ENCODE measurements at regions not wholly inside any gene's neighbourhood (a gene's known extent, or its start where the extent isn't known, plus 50 kb on each side); places are given as distances from the start of the nearest gene placed in this dataset.
A peak's percentile ranks its signal among the peaks of the same experiment; 100 is the strongest.

GRCh38 chr3:152195206-152195605 is 73.5 kb upstream of the MBNL1 start:
- no peak overlapping the region for H3K4me3 ChIP-seq (ENCODE audit: control insufficient read depth, low read depth, low read length)
- no peak for DNase-seq (ENCODE audit: low read depth)
- TF ChIP-seq, protein P1, sequence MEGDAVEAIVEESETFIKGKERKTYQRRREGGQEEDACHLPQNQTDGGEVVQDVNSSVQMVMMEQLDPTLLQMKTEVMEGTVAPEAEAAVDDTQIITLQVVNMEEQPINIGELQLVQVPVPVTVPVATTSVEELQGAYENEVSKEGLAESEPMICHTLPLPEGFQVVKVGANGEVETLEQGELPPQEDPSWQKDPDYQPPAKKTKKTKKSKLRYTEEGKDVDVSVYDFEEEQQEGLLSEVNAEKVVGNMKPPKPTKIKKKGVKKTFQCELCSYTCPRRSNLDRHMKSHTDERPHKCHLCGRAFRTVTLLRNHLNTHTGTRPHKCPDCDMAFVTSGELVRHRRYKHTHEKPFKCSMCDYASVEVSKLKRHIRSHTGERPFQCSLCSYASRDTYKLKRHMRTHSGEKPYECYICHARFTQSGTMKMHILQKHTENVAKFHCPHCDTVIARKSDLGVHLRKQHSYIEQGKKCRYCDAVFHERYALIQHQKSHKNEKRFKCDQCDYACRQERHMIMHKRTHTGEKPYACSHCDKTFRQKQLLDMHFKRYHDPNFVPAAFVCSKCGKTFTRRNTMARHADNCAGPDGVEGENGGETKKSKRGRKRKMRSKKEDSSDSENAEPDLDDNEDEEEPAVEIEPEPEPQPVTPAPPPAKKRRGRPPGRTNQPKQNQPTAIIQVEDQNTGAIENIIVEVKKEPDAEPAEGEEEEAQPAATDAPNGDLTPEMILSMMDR (conservative IDR thresholded peaks at IDR 0.05; ENCODE audit: control insufficient read depth, insufficient read depth, low read depth, low read length): no peak

GRCh38 chr3:152196782-152197181 is 71.9 kb upstream of the MBNL1 start:
- TF ChIP-seq, protein P1 (conservative IDR thresholded peaks at IDR 0.05; ENCODE audit: control insufficient read depth, insufficient read depth, low read depth, low read length): no peak
- no peak overlapping the region for H3K4me3 ChIP-seq (ENCODE audit: control insufficient read depth, low read depth, low read length)
- DNase-seq (ENCODE audit: low read depth): no peak

DNA sequence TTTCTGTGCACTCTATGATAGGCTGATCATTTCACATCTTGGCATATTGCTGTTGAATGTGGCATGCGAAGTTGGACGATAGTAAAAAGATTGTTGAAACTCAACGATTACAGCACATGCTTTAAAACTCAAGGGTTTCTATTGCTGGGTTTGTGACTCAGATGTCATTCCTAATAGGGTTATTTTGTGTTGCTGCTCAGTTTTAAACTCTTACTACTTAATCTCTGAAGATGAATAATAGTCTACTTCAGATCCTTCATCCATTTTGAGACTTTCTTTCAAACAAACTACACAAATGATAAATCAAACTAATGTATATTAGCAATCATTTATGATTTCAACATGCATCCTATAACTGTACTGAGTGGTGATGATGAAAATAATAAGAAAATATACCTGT is 71.3 kb upstream of the MBNL1 start:
- H3K4me3 ChIP-seq (ENCODE audit: control insufficient read depth, low read depth, low read length): no peak overlapping the region
- TF ChIP-seq, protein P1 (conservative IDR thresholded peaks at IDR 0.05; ENCODE audit: control insufficient read depth, insufficient read depth, low read depth, low read length): no peak
- peak; percentile 40 for DNase-seq (ENCODE audit: low read depth)

DNA sequence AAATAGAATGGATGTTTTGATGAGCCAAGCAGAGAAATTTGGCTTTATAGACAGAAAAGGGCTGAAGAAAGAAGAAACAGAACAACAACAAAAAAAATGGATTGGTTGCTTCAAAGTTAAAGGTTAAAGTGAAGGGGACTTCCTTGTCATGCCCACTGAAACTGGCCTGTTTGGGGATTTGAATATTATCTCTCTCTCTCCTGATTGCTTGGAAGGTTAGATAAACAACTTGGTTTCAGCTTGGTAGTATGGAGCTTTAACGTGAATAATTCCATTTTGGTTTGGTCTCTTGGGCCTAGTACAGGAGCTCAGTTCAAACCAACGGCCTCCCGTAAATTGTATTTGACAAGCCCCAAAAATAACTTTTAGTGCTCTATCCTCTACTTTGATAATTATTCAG is 70.8 kb upstream of the MBNL1 start:
- no peak overlapping the region for H3K4me3 ChIP-seq (ENCODE audit: control insufficient read depth, low read depth, low read length)
- DNase-seq (ENCODE audit: low read depth): no peak
- TF ChIP-seq, protein P1 (conservative IDR thresholded peaks at IDR 0.05; ENCODE audit: control insufficient read depth, insufficient read depth, low read depth, low read length): no peak

GRCh38 chr3:152198665-152199064 is 70.1 kb upstream of the MBNL1 start:
- no peak overlapping the region for H3K4me3 ChIP-seq (ENCODE audit: control insufficient read depth, low read depth, low read length)
- TF ChIP-seq, protein P1 (conservative IDR thresholded peaks at IDR 0.05; ENCODE audit: control insufficient read depth, insufficient read depth, low read depth, low read length): no peak
- no peak for DNase-seq (ENCODE audit: low read depth)

DNA sequence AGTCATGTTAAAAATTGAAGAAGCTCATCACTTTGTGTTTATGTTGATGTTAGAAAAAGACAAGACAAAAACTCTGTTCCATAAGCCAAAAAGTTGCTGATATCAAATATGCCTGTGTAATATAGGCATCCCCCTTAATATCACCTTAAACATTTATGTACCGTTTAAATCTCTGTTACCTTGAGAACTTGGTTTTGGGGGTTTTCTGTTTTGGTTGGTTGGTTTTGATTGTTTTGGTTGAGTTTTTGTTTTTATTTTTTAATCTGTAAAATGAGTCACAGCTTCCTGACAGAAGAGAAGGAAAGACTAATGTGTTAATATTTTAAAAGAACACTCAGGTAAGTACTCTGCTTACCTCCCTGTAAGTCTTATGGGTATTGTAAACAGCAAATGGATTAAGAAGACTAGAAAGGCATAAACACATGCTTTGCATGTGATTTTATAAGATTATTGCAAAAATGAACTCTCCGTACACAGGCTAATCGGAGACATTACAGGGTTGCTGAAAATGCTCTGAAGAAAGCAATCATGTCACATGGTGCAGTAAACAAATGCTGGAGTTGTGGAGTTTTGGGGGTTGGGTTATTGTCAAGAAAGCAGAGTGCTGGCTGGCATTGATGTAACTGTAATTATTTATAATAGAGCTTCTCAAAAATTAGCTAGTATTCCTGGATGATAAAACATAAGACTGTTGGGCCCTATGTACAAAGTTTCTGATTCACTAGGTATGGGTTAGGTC is 69.5 kb upstream of the MBNL1 start:
- no peak overlapping the region for H3K4me3 ChIP-seq (ENCODE audit: control insufficient read depth, low read depth, low read length)
- no peak for DNase-seq (ENCODE audit: low read depth)
- TF ChIP-seq, protein P1 (conservative IDR thresholded peaks at IDR 0.05; ENCODE audit: control insufficient read depth, insufficient read depth, low read depth, low read length): no peak
